Right ventricle myocardium inferior (tissue), 1 donor: ENCODE measurements at regions not wholly inside any gene's neighbourhood (a gene's known extent, or its start where the extent isn't known, plus 50 kb on each side); places are given as distances from the start of the nearest gene placed in this dataset.

Experiments
- ATAC-seq: fragments of 200-7000 bp; cut with Tn5 transposase; one replicate; pipeline ENCODE4 v1.9.1; 2020; ENCODE audit warnings: mild to moderate bottlenecking, moderate library complexity
- DNase-seq: peaks from one replicate; pipeline ENCODE4 v3.0.0; 2021; ENCODE audit errors: missing footprints
- intact Hi-C: fragments of 100-400 bp; cut with DNase I; formaldehyde crosslinking; loops from one replicate; pipeline ENCODE4 v1.11.0; 2022
- donor health status: DM: no; HTN: yes; CAD: no; lungs with severe emphysema.

DNA sequence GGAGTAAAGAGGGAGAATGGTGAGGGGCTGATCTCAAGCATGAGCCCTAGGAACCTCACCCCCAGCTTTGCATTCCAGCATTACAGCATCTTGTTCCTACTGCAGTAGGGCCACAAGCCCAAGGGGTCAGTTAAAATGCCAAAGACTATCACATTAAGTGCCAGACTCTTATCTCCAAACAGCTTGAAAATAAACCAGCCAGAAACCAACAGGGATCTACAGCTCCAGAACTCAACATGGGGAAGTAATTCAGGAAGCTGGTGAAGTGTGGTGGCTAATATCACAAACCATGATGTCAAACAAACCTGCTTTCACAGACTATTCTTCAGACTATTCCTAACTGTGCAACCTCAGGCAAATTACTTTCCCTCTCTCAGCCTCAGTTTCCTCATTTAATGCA lies 278.3 kb downstream of the TNS1 start:
- DNase-seq (no peak), ATAC-seq (no peak)
- intact Hi-C loops = no loop called here

DNA sequence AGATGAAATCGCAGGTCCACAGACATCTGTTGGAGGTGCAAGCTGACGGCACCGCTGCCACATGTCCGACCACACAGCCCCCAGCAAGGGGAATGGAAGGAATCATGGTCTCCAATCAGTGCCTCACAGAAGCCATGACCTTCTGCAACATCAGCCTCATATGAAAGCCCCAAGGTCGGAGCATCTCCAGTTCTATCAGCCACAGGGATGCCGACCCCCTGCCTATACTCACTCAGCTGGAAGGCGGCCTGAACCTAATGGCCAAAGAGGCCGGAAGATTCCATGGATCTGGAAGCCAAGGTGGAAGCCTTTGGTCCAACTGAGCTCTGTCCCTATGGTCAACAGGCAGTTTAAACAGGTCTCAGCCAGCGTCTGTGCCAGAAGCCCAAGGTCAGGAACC lies 278.8 kb downstream of the TNS1 start:
- intact Hi-C loops = no loop called here
- DNase-seq (no peak), ATAC-seq (no peak)

DNA sequence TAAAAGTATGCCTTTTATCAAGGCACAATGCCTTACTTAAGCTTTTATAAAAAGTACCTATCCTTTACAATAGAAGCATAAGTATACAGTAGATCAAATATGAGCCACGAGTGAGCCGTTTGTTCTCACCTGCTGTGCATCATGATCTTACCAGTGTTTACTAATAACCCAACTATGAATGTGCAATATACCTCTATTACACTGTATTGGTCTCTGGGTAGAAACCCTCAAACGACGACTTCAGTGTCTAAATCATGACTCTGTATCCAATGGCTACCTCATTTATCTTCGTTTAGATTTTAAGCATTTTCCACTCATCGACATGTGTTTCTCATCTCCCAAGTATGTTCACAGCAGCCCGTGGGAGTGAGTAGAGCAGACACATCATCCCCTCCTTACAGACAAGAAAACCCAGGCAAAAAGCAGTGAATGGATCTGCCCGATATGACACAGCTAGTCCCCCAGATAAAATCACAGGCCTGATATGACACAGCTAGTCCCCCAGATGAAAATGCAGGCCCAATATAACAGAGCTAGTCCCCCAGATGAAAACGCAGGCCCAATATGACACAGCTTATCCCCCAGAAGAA lies 279.8 kb downstream of the TNS1 start:
- ATAC-seq = no peak
- intact Hi-C loops = no loop called here
- DNase-seq = no peak

DNA sequence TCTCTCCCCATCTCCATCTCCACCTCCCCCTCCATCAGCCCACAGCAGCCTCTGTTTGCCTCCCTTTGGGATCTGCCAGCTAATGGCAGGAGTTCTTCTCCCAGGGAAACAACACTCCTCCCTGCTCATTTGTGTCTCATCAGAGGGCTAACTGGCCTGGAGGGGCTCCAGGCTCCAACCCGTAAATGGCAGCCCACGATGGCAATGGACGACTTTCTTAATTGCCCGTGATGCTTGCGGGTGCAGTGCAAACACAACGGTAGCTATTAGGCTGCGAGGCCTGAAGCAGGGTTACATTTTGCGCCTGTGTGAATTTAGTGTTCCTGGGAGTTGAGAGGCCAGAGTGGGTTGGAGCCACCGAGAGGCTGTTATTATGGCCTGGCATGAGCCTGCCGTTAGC lies 285.1 kb downstream of the TNS1 start:
- ATAC-seq (no peak), DNase-seq (no peak)
- intact Hi-C loops = loop anchor here (10.0 kb wide), 1 partner anchor 553 kb away; no protein-coding TSS in a partner anchor

DNA sequence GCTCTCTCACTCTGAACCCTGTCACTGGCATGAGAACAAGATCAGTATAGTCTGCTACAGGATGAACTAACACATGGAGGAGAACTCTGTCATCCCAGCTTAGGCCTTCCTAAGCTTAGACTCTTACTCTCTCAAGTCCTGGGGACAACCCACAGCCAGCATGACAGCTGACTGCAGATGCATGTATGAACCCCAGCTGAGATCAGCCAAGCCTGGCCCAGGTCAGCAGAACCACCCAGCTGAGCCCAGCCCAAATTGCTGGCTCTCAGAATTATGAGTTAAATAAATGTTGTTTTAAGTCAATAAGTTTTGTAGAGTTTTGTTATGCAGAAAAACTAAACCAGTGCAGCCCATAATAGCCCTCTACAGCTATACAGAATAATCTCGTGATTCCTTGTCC lies 287.3 kb downstream of the TNS1 start:
- ATAC-seq = no peak
- intact Hi-C loops = loop anchor here (10.0 kb wide), 1 partner anchor 551 kb away; no protein-coding TSS in a partner anchor
- no peak for DNase-seq

- intact Hi-C loops = loop anchor here (5.0 to 10.0 kb wide), 6 partner anchors 62 to 1032 kb away; partner anchors contain the start of gene IGFBP5
- DNase-seq (peak; percentile 87), ATAC-seq (peak; percentile 83)
These were observed 288.5 kb downstream of the TNS1 start for GRCh38 chr2:217714287-217714751.

GRCh38 chr2:217713395-217714286 lies 289.2 kb downstream of the TNS1 start:
- intact Hi-C loops = loop anchor here (5.0 to 10.0 kb wide), 6 partner anchors 61 to 1031 kb away; partner anchors contain the start of gene IGFBP5
- DNase-seq (peak; percentile 80), ATAC-seq (peak; percentile 83)

DNA sequence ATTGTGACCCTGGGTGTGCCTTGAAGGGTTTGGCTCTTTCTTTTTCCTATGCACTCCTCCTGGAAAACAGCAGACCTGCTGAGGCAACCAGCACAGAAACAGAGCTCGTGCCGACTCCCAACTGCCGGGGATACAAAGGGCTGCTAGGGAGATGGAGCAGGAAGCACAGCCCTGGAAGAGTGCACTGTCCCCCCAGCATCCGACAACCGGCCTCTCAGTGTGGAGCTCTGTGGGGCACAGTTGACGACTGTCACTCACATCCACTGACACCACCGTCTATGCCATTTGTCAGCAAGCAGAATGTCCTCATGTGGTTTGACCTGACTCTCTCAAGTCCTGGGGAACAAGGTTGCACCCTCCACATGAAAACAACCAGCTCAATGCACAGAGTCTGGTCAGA lies 290.4 kb downstream of the TNS1 start:
- no peak for ATAC-seq
- intact Hi-C loops = loop anchor here (5.0 to 10.0 kb wide), 6 partner anchors 60 to 1030 kb away; partner anchors contain the start of gene IGFBP5
- no peak for DNase-seq

DNA sequence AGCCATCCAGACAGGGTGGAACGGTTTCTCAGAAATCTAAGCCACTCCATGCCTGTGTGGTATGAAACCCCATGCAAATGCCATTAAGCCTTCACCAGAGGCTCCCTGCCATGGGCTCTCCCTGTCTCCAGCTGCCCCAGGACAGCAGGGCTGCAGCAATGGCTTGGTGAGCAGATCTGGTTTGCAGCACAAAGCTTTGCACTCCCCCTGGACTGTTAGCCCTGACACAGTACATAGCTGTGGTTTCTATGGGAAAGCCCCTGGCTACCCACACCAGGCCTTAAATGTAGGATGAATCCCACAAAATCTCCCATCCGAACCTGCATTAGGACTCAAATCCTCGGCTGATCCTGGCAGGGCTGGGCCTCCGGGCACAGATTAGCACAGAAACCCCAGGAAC lies 291.6 kb downstream of the TNS1 start:
- intact Hi-C loops = loop anchor here (5.0 to 10.0 kb wide), 6 partner anchors 59 to 1029 kb away; partner anchors contain the start of gene IGFBP5
- ATAC-seq (no peak), DNase-seq (no peak)

DNA sequence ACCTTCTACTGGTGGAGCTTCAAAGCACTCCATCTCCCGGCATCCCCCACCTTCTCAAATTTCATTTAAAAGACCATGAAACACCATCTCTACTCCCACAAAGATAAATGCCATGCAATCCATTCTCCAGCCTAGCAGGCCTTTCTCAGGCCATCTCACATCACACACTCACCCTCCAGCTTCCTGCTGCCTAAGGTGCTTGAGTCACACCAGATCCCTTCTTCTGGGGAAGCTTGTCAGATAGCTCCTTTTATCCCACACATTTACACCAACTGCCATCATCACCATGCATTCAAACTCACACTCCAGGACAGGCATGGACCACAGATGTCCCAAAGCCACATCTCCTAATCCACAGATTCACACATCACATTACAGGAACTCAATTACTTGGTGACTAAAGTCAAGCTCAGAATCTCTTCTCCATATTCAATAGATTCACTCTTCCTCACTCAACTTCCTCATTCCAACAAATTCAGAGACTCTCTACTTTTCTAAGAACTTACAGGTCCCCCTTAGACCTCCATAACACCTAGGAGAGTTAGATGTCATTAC lies 292.5 kb downstream of the TNS1 start:
- no peak for ATAC-seq
- no peak for DNase-seq
- intact Hi-C loops = loop anchor here (5.0 to 10.0 kb wide), 6 partner anchors 58 to 1028 kb away; partner anchors contain the start of gene IGFBP5

DNA sequence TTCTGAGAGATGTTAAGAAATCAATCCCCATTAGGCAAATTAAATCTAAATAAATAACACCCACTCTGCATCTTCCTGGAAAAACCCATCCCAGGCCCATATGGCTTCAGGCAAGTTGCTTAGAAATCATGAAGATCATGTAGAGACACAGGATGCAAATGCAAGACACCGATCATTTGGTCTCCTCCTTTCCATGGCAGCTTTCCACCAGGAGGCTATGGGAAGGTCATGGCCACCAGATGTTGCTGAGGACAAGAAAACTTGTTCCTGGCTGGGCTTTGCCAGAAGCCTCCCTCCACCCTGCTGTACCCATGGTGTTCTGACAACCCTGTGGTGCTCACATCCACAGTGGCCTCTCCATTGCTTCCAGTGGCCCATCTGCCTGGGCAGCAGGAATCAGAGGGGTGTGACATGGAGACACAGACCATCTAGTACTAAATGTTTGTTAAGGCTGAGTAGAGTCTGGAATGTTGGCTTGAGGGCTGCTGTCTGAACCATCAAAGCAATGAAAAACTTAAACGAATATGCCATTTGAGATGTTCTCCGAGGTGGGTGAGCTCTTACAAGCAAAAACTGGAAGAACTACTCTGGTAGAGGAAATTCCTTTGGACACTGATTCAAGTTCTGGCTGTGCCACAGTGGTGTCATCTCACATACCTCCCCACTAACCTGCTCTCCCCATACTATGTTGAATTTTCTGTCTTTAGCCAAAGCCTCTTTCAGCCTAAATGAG lies 293.2 kb downstream of the TNS1 start:
- ATAC-seq (no peak), DNase-seq (no peak)
- intact Hi-C loops = loop anchor here (5.0 to 10.0 kb wide), 6 partner anchors 57 to 1027 kb away; partner anchors contain the start of gene IGFBP5

DNA sequence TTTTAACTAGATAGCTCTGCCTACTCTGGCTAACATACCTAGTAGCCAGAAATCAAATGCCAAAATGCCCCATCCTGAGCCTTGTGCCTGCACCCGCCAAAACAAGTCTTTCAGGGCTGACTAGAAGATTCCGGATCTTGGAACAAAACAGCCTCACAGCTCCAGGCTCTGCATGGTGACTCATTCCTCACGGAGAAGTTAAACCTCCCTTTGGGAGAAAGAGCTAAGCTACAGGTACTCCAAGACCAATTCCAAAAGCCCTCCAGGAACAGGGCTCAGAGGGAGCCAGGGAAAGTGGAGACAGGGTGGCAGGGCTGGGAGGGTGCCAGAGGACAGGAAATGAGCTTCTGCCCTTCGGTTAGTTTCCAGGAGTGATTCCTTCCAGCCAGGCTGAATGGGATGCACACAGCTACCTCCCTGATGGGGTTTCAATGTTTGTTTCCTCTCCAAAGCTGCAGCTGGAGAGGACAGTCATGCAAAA lies 295.6 kb downstream of the TNS1 start:
- ATAC-seq = peak; percentile 57
- intact Hi-C loops = no loop called here
- DNase-seq = no peak

DNA sequence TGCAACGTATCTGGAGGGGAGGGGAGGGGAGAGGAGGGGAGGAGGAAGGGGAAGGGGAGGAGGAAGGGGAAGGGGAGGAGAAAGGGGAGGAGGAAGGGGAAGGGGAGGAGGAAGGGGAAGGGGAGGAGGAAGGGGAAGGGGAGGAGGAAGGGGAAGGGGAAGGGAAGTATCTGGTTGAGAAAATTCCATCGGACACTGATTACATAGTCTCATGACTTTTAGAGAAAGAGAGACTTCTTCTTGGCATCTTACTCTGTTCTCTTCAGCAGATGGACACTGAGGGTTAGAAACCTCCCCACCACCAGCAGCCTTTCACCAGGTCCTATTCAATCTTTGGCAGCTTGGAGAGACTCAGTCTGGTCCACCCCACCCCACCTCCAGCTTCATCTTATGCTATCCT lies 296.3 kb downstream of the TNS1 start:
- intact Hi-C loops = no loop called here
- ATAC-seq (no peak), DNase-seq (no peak)

GRCh38 chr2:217706095-217706494 lies 296.7 kb downstream of the TNS1 start:
- DNase-seq = no peak
- ATAC-seq = no peak
- intact Hi-C loops = no loop called here

GRCh38 chr2:217705461-217705860 lies 297.3 kb downstream of the TNS1 start:
- DNase-seq (no peak), ATAC-seq (no peak)
- intact Hi-C loops = no loop called here

- DNase-seq (no peak), ATAC-seq (no peak)
- intact Hi-C loops = no loop called here
These were observed 298.8 kb downstream of the TNS1 start for GRCh38 chr2:217703999-217704398.

- intact Hi-C loops = no loop called here
- ATAC-seq (no peak), DNase-seq (no peak)
These were observed 299.7 kb downstream of the TNS1 start for GRCh38 chr2:217703102-217703501.

DNA sequence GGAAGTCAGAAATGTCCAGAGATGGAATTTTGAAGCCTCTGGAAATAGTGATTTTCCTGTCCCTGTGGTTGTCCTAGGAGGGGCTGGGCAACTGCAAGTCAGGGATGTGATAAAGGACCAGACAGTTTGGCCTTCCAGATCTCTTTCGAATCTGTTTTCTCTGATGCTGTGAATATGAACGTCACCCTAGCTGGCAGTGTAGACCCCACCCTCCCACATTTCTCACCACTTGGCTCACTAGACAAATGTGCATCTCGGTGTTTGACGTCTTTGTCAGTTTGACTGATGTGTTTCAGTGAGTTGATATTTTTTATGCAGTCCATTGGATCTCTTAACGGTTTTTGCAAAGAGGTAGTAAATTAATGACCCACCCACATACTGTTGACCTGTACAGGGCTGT lies 301.2 kb downstream of the TNS1 start:
- ATAC-seq (no peak), DNase-seq (no peak)
- intact Hi-C loops = no loop called here

DNA sequence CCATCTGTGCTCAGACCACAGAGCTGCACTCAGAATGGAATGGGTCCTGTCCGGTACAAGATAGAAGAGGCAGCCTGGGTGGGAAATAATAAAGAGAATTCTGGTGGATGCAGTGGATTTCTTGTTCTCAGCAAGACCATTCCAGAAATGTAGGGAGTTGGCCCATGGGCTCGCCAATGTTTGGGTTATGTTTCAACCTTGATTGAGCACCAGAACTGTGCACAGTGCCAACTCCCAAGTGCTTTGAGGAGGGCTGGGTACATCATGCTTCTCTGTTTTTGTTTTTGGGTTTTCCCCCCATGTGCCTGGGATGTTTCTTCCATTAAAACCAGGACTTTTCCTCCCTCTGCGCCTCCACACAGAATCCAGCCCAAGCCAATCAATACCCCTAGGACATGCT lies 304.1 kb downstream of the TNS1 start:
- ATAC-seq (no peak), DNase-seq (no peak)
- intact Hi-C loops = no loop called here
